ENCODE measurements at regions not wholly inside any gene's neighbourhood (a gene's known extent, or its start where the extent isn't known, plus 50 kb on each side); places are given as distances from the start of the nearest gene placed in this dataset.

- TF ChIP-seq EZH2 (IDR thresholded peaks at IDR 0.05; ENCODE audit: borderline replicate concordance, low read depth, low read length, severe bottlenecking) (no peak), CTCF (IDR thresholded peaks at IDR 0.05; ENCODE audit: borderline replicate concordance, extremely low read depth, low read length, poor library complexity, severe bottlenecking) (no peak)
- no peak overlapping the region for H2AFZ ChIP-seq (ENCODE audit: low read depth, low read length)
Measured at GRCh38 chr3:40790746-40791145, 266.0 kb downstream of the ZNF621 start.

GRCh38 chr3:40793730-40794129 lies 269.0 kb downstream of the ZNF621 start:
- no peak for ATAC-seq (ENCODE audit: insufficient read depth, low read depth)
- TF ChIP-seq CTCF (IDR thresholded peaks at IDR 0.05; ENCODE audit: borderline replicate concordance, extremely low read depth, low read length, poor library complexity, severe bottlenecking), result no peak
- no peak for TF ChIP-seq EZH2 (IDR thresholded peaks at IDR 0.05; ENCODE audit: borderline replicate concordance, low read depth, low read length, severe bottlenecking)

More at GRCh38 chr3:40790746-40791145, 266.0 kb downstream of the ZNF621 start:
- Histone ChIP-seq H3K4me1 (ENCODE audit: insufficient read depth, low read length) (no peaks in the 10 kb centered on the region), H3K27ac (ENCODE audit: low read length) (no peak overlapping the region), H3K4me2 (ENCODE audit: insufficient read depth, low read length) (no peak overlapping the region), H3K27me3 (ENCODE audit: insufficient read depth, low read length, poor library complexity) (peaks cover 6% of the 10 kb centered on the region), H3K9ac (ENCODE audit: low read depth, low read length) (no peak overlapping the region), H3K36me3 (ENCODE audit: insufficient read depth, low read length) (no peaks in the 10 kb centered on the region), H3K9me3 (ENCODE audit: insufficient read depth, low read length, severe bottlenecking) (no peaks in the 10 kb centered on the region), H4K20me1 (ENCODE audit: insufficient read depth, low read length) (no peaks in the 10 kb centered on the region), H3K4me3 (ENCODE audit: low read depth in 1 of 2, low read length in 2 of 2) (no peak overlapping the region), H3K79me2 (ENCODE audit: insufficient read depth, low read length) (no peaks in the 10 kb centered on the region)
- DNase-seq (no peak), ATAC-seq (ENCODE audit: insufficient read depth, low read depth) (no peak)

GRCh38 chr3:40800343-40800742 lies 275.6 kb downstream of the ZNF621 start:
- no peaks in the 10 kb centered on the region for H3K79me2 ChIP-seq (ENCODE audit: insufficient read depth, low read length)
- H3K4me3 ChIP-seq (ENCODE audit: low read depth in 1 of 2, low read length in 2 of 2), result no peak overlapping the region
- no peaks in the 10 kb centered on the region for H3K9me3 ChIP-seq (ENCODE audit: insufficient read depth, low read length, severe bottlenecking)
- no peak overlapping the region for H3K9ac ChIP-seq (ENCODE audit: low read depth, low read length)
- no peaks in the 10 kb centered on the region for H3K27me3 ChIP-seq (ENCODE audit: insufficient read depth, low read length, poor library complexity)
- DNase-seq (no peak), ATAC-seq (ENCODE audit: insufficient read depth, low read depth) (no peak)
- no peak overlapping the region for H2AFZ ChIP-seq (ENCODE audit: low read depth, low read length)
- H3K27ac ChIP-seq (ENCODE audit: low read length), result no peak overlapping the region
- H4K20me1 ChIP-seq (ENCODE audit: insufficient read depth, low read length), result no peaks in the 10 kb centered on the region
- H3K4me2 ChIP-seq (ENCODE audit: insufficient read depth, low read length), result no peak overlapping the region
- H3K4me1 ChIP-seq (ENCODE audit: insufficient read depth, low read length), result no peaks in the 10 kb centered on the region
- no peaks in the 10 kb centered on the region for H3K36me3 ChIP-seq (ENCODE audit: insufficient read depth, low read length)
- TF ChIP-seq EZH2 (IDR thresholded peaks at IDR 0.05; ENCODE audit: borderline replicate concordance, low read depth, low read length, severe bottlenecking) (no peak), CTCF (IDR thresholded peaks at IDR 0.05; ENCODE audit: borderline replicate concordance, extremely low read depth, low read length, poor library complexity, severe bottlenecking) (no peak)

More at GRCh38 chr3:40793730-40794129, 269.0 kb downstream of the ZNF621 start:
- no peaks in the 10 kb centered on the region for H3K4me1 ChIP-seq (ENCODE audit: insufficient read depth, low read length)
- no peaks in the 10 kb centered on the region for H3K36me3 ChIP-seq (ENCODE audit: insufficient read depth, low read length)
- no peaks in the 10 kb centered on the region for H3K9me3 ChIP-seq (ENCODE audit: insufficient read depth, low read length, severe bottlenecking)
- H2AFZ ChIP-seq (ENCODE audit: low read depth, low read length), result no peak overlapping the region
- no peaks in the 10 kb centered on the region for H3K79me2 ChIP-seq (ENCODE audit: insufficient read depth, low read length)
- no peaks in the 10 kb centered on the region for H4K20me1 ChIP-seq (ENCODE audit: insufficient read depth, low read length)
- H3K4me2 ChIP-seq (ENCODE audit: insufficient read depth, low read length), result no peak overlapping the region
- peaks cover 6% of the 10 kb centered on the region for H3K27me3 ChIP-seq (ENCODE audit: insufficient read depth, low read length, poor library complexity)
- H3K4me3 ChIP-seq (ENCODE audit: low read depth in 1 of 2, low read length in 2 of 2), result no peak overlapping the region
- DNase-seq, result no peak
- no peak overlapping the region for H3K27ac ChIP-seq (ENCODE audit: low read length)
- no peak overlapping the region for H3K9ac ChIP-seq (ENCODE audit: low read depth, low read length)

GRCh38 chr3:40801284-40801741 lies 276.6 kb downstream of the ZNF621 start:
- Histone ChIP-seq H3K27me3 (ENCODE audit: insufficient read depth, low read length, poor library complexity) (no peaks in the 10 kb centered on the region), H3K9ac (ENCODE audit: low read depth, low read length) (no peak overlapping the region), H3K79me2 (ENCODE audit: insufficient read depth, low read length) (no peaks in the 10 kb centered on the region), H3K4me2 (ENCODE audit: insufficient read depth, low read length) (no peak overlapping the region), H3K4me1 (ENCODE audit: insufficient read depth, low read length) (no peaks in the 10 kb centered on the region), H3K27ac (ENCODE audit: low read length) (no peak overlapping the region), H3K4me3 (ENCODE audit: low read depth in 1 of 2, low read length in 2 of 2) (no peak overlapping the region), H2AFZ (ENCODE audit: low read depth, low read length) (no peak overlapping the region), H3K36me3 (ENCODE audit: insufficient read depth, low read length) (no peaks in the 10 kb centered on the region), H3K9me3 (ENCODE audit: insufficient read depth, low read length, severe bottlenecking) (no peaks in the 10 kb centered on the region), H4K20me1 (ENCODE audit: insufficient read depth, low read length) (no peaks in the 10 kb centered on the region)
- TF ChIP-seq EZH2 (IDR thresholded peaks at IDR 0.05; ENCODE audit: borderline replicate concordance, low read depth, low read length, severe bottlenecking), result no peak
- no peak for TF ChIP-seq CTCF (IDR thresholded peaks at IDR 0.05; ENCODE audit: borderline replicate concordance, extremely low read depth, low read length, poor library complexity, severe bottlenecking)
- DNase-seq (no peak), ATAC-seq (ENCODE audit: insufficient read depth, low read depth) (no peak)

All from DND-41 (cell line).